A549 (cell line): ENCODE measurements at regions not wholly inside any gene's neighbourhood (a gene's known extent, or its start where the extent isn't known, plus 50 kb on each side); places are given as distances from the start of the nearest gene placed in this dataset.

Source experiments
- ATAC-seq, 2 experiments: fragments of 200-7000 bp in 1 of 2; fragments of >200 bp in 1 of 2; cut with Nextera tagmentation in 1 of 2; cut with Tn5 transposase in 1 of 2; 3 replicates each; pipeline versions ENCODE4 v1.8.0 to v1.9.1; 2018 to 2020; ENCODE audit warnings: mild to moderate bottlenecking in 1 of 2, moderate library complexity in 1 of 2
- CTCF ChIA-PET: fragments of 300-600 bp; sonication (Branson Sonifier 250); formaldehyde crosslinking; extraction: SDS; loops from one replicate; lab custom pipeline; 2021; ENCODE audit warnings: antibody characterized with exemption, inconsistent platforms; lab: Yijun Ruan, JAX
- POLR2A ChIA-PET: fragments of 350-600 bp; formaldehyde crosslinking; extraction: SDS; loops from one replicate; lab custom pipeline; 2021; ENCODE audit warnings: antibody characterized with exemption, inconsistent platforms; lab: Yijun Ruan, JAX
- DNase-seq, 2 experiments: peaks; one replicate each; pipeline versions ENCODE4 v3.0.0 to v3.0.0-alpha.2; 2011 to 2016; ENCODE audit warnings: low read depth in 1 of 2, low spot score in 1 of 2
- FAIRE-seq: peaks from 2 replicates; lab custom pipeline; 2011; peaks lifted over from hg19 to GRCh38; lab: Jason Lieb, UNC
- H3K27ac ChIP-seq, 2 experiments: fragments of >200 bp; sonication (Bioruptor Twin); formaldehyde crosslinking; 3 replicates each; pipeline ENCODE4 v1.5.1; 2016 to 2017
- H3K4me1 ChIP-seq: fragments of >200 bp; sonication (Bioruptor Twin); formaldehyde crosslinking; 3 replicates; pipeline ENCODE4 v1.6.1; 2016
- H3K4me2 ChIP-seq: fragments of >200 bp; sonication (Bioruptor Twin); formaldehyde crosslinking; 3 replicates; pipeline ENCODE4 v1.6.1; 2016
- H3K4me3 ChIP-seq: fragments of >200 bp; sonication (Bioruptor Twin); formaldehyde crosslinking; 3 replicates; pipeline ENCODE4 v1.5.1; 2016
- H3K9me3 ChIP-seq: fragments of >200 bp; sonication (Bioruptor Twin); formaldehyde crosslinking; 3 replicates; pipeline ENCODE4 v1.6.1; 2016
- BHLHE40 ChIP-seq: IDR thresholded peaks from 2 replicates; pipeline ENCODE4 v1.6.1; 2012; ENCODE audit warnings: low read depth, low read length, inconsistent platforms
- EHF ChIP-seq: fragments of 250-450 bp; sonication (Bioruptor Pico); IDR thresholded peaks from 2 replicates; pipeline ENCODE4 v1.5.0; 2020; ENCODE audit warnings: mild to moderate bottlenecking
- ESRRA ChIP-seq: fragments of 150-350 bp; IDR thresholded peaks from 2 replicates; pipeline ENCODE4 v1.6.1; 2014; ENCODE audit warnings: mild to moderate bottlenecking, low read length, borderline replicate concordance
- FOSB ChIP-seq: fragments of 250-450 bp; sonication (Bioruptor Pico); IDR thresholded peaks from 2 replicates; pipeline ENCODE4 v1.5.0; 2020; ENCODE audit warnings: mild to moderate bottlenecking, moderate library complexity
- FOSL2 ChIP-seq, 2 experiments: fragments of 450-650 bp in 1 of 2; fragments of >200 bp in 1 of 2; sonication (Bioruptor Twin) in 1 of 2; formaldehyde crosslinking; IDR thresholded peaks; 2 replicates each; pipeline versions ENCODE4 v1.5.0 to v1.6.1; 2016 to 2020; ENCODE audit warnings: mild to moderate bottlenecking in 1 of 2, moderate library complexity in 1 of 2
- HDAC2 ChIP-seq: fragments of 200-600 bp; sonication (generic); IDR thresholded peaks from 2 replicates; pipeline ENCODE4 v1.6.1; 2016
- HEYL ChIP-seq: fragments of 250-450 bp; sonication (Bioruptor Pico); IDR thresholded peaks from 2 replicates; pipeline ENCODE4 v1.8.0; 2021; ENCODE audit warnings: mild to moderate bottlenecking, moderate library complexity
- HOXA7 ChIP-seq: fragments of 250-450 bp; sonication (Bioruptor Pico); IDR thresholded peaks from 2 replicates; pipeline ENCODE4 v1.5.0; 2020; ENCODE audit warnings: mild to moderate bottlenecking, moderate library complexity
- MAFK ChIP-seq: fragments of 450-650 bp; IDR thresholded peaks from 2 replicates; pipeline ENCODE4 v1.6.1; 2014; ENCODE audit not compliant: partially characterized antibody
- MAX ChIP-seq: IDR thresholded peaks from 2 replicates; pipeline ENCODE4 v1.6.1; 2012
- NFE2L2 ChIP-seq: fragments of 150-350 bp; conservative IDR thresholded peaks from 2 replicates; pipeline ENCODE4 v1.6.1; 2014; ENCODE audit warnings: low read length
- NPAS2 ChIP-seq: fragments of 250-450 bp; sonication (Bioruptor Pico); IDR thresholded peaks from 2 replicates; pipeline ENCODE4 v1.8.0; 2022; ENCODE audit warnings: mild to moderate bottlenecking, moderate library complexity, borderline replicate concordance
- POLR2A ChIP-seq: IDR thresholded peaks from 2 replicates; pipeline ENCODE4 v1.6.1; 2012; ENCODE audit warnings: mild to moderate bottlenecking, low read length
- POLR2AphosphoS2 ChIP-seq: conservative IDR thresholded peaks from 2 replicates; pipeline ENCODE4 v1.6.1; 2012; ENCODE audit warnings: low read length, improper control_type of control experiment, inconsistent platforms
- RAD21 ChIP-seq, 2 experiments: fragments of >200 bp in 1 of 2; sonication (Bioruptor Twin) in 1 of 2; formaldehyde crosslinking in 1 of 2; IDR thresholded peaks in 1 of 2; conservative IDR thresholded peaks in 1 of 2; 2 replicates in 1 of 2; 3 replicates in 1 of 2; pipeline ENCODE4 v1.6.1; 2012 to 2018; ENCODE audit warnings: inconsistent platforms in 1 of 2
- RARB ChIP-seq: fragments of 250-450 bp; sonication (Bioruptor Pico); IDR thresholded peaks from 2 replicates; pipeline ENCODE4 v1.8.0; 2021; ENCODE audit warnings: mild to moderate bottlenecking, moderate library complexity
- RCOR1 ChIP-seq: fragments of 150-350 bp; IDR thresholded peaks from 2 replicates; pipeline ENCODE4 v1.6.1; 2014; ENCODE audit warnings: antibody characterized with exemption, low read length, low read depth
- REST ChIP-seq: fragments of 200-600 bp; sonication (generic); IDR thresholded peaks from 2 replicates; pipeline ENCODE4 v1.6.1; 2016; ENCODE audit warnings: antibody characterized with exemption, mild to moderate bottlenecking, moderate library complexity
- SREBF2 ChIP-seq: fragments of 450-650 bp; IDR thresholded peaks from 2 replicates; pipeline ENCODE4 v1.6.1; 2014; ENCODE audit warnings: mild to moderate bottlenecking, moderate library complexity
- TFCP2L1 ChIP-seq: fragments of 250-450 bp; sonication (Bioruptor Pico); IDR thresholded peaks from 2 replicates; pipeline ENCODE4 v1.5.0; 2021; ENCODE audit warnings: mild to moderate bottlenecking
- WGBS: methylation state at CpG from one replicate; pipeline ENCODE4 v1.1.6; 2017; ENCODE audit errors: missing lambda C conversion rate; 5-methylcytosine and 5-hydroxymethylcytosine counted together
- TF ChIP-seq, protein P1 (sequence below): fragments of 450-650 bp; IDR thresholded peaks from 2 replicates; pipeline ENCODE4 v1.6.1; 2014; ENCODE audit warnings: antibody characterized with exemption
- TF ChIP-seq, protein P2 (sequence below): fragments of >200 bp; sonication (Bioruptor Twin); formaldehyde crosslinking; IDR thresholded peaks from 3 replicates; pipeline ENCODE4 v1.5.1; 2016

GRCh38 chr18:73214970-73215369 lies 347.2 kb upstream of the NETO1 start (continued):
- TF ChIP-seq REST (no peak), NPAS2 (CRISPR knock-in tag) (no peak), RARB (CRISPR knock-in tag) (no peak)

- ATAC-seq (no peak), FAIRE-seq (no peak), DNase-seq (no peak)
- Histone ChIP-seq H3K27ac (no peak overlapping the region), H3K9me3 (peaks cover 14% of the 10 kb centered on the region; the same call in 1 of the 3 replicates), H3K4me3 (no peak overlapping the region), H3K4me1 (no peaks in the 10 kb centered on the region), H3K4me2 (no peak overlapping the region)
- WGBS = 93% methylated on average over 4 of the region's 4 CpGs
- CTCF ChIA-PET = no interaction called here
- TF ChIP-seq, protein P1, sequence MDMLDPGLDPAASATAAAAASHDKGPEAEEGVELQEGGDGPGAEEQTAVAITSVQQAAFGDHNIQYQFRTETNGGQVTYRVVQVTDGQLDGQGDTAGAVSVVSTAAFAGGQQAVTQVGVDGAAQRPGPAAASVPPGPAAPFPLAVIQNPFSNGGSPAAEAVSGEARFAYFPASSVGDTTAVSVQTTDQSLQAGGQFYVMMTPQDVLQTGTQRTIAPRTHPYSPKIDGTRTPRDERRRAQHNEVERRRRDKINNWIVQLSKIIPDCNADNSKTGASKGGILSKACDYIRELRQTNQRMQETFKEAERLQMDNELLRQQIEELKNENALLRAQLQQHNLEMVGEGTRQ = no peak
- TF ChIP-seq POLR2AphosphoS2 = no peak
- TF ChIP-seq ESRRA = no peak
- TF ChIP-seq NPAS2 (CRISPR knock-in tag) = no peak
- no peak for TF ChIP-seq BHLHE40
- TF ChIP-seq FOSB (CRISPR knock-in tag) = no peak
- TF ChIP-seq POLR2A = no peak
- TF ChIP-seq TFCP2L1 (CRISPR knock-in tag) = no peak
- TF ChIP-seq HEYL (CRISPR knock-in tag) = no peak
- TF ChIP-seq RCOR1 = no peak
- TF ChIP-seq, protein P2, sequence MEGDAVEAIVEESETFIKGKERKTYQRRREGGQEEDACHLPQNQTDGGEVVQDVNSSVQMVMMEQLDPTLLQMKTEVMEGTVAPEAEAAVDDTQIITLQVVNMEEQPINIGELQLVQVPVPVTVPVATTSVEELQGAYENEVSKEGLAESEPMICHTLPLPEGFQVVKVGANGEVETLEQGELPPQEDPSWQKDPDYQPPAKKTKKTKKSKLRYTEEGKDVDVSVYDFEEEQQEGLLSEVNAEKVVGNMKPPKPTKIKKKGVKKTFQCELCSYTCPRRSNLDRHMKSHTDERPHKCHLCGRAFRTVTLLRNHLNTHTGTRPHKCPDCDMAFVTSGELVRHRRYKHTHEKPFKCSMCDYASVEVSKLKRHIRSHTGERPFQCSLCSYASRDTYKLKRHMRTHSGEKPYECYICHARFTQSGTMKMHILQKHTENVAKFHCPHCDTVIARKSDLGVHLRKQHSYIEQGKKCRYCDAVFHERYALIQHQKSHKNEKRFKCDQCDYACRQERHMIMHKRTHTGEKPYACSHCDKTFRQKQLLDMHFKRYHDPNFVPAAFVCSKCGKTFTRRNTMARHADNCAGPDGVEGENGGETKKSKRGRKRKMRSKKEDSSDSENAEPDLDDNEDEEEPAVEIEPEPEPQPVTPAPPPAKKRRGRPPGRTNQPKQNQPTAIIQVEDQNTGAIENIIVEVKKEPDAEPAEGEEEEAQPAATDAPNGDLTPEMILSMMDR = no peak
- TF ChIP-seq MAFK = no peak
- no peak for TF ChIP-seq NFE2L2
- TF ChIP-seq FOSL2 (IDR thresholded peaks at IDR 0.05) = no peak
- no peak for TF ChIP-seq FOSL2 (CRISPR knock-in tag; IDR thresholded peaks at IDR 0.05)
- TF ChIP-seq RAD21 (conservative IDR thresholded peaks at IDR 0.05 in 1 of 2, IDR thresholded peaks at IDR 0.05 in 1 of 2) = no peak
- POLR2A ChIA-PET = no interaction called here
Observed at GRCh38 chr18:73212442-73212841, 344.7 kb upstream of the NETO1 start.

DNA sequence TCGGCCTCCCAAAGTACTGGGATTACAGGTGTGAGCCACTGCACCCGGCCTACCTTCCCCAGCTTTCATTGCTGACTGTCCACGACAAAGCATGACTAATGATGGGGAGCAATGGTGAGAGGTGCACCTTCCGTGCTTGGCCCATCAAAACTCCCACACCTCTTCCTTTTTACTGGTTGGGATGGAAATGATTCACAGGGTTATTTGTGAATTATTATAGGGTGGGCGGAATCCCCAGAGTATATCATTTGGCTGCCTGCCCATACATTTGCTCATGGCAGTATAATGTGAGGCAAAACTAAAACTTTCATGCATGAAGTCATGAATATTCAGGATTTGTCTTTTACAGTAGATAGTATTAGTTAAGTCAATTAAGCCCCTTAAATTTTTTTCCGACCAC lies 334.2 kb upstream of the NETO1 start:
- ChIA-PET POLR2A (no interaction called here), CTCF (no interaction called here)
- DNase-seq (no peak), ATAC-seq (no peak), FAIRE-seq (no peak)
- 97% methylated on average over 6 of the region's 6 CpGs for WGBS
- H3K27ac ChIP-seq = no peak overlapping the region
- H3K9me3 ChIP-seq = no peaks in the 10 kb centered on the region
- H3K4me1 ChIP-seq = no peaks in the 10 kb centered on the region
- no peak overlapping the region for H3K4me3 ChIP-seq
- no peak overlapping the region for H3K4me2 ChIP-seq
- TF ChIP-seq MAX (no peak), EHF (CRISPR knock-in tag) (no peak), RARB (CRISPR knock-in tag) (no peak), SREBF2 (no peak), HDAC2 (no peak), HOXA7 (CRISPR knock-in tag) (no peak)
- TF ChIP-seq, all 56 proteins: peak for 0
